GM12872 (cell line): ENCODE measurements at regions not wholly inside any gene's neighbourhood (a gene's known extent, or its start where the extent isn't known, plus 50 kb on each side); places are given as distances from the start of the nearest gene placed in this dataset.

ENCODE experiments used
- CTCF ChIP-seq: IDR thresholded peaks from 3 replicates; pipeline ENCODE4 v1.5.1; 2011; ENCODE audit warnings: low read depth, mild to moderate bottlenecking, low read length, moderate library complexity; ENCODE audit not compliant: insufficient read depth

- TF ChIP-seq CTCF: no peak
Observed at GRCh38 chr14:36068777-36069534, 107.6 kb downstream of the PTCSC3 start.

GRCh38 chr14:36067428-36068187 lies 108.9 kb downstream of the PTCSC3 start:
- TF ChIP-seq CTCF: no peak

GRCh38 chr14:36066636-36067035 lies 109.9 kb downstream of the PTCSC3 start:
- TF ChIP-seq CTCF: no peak

- no peak for TF ChIP-seq CTCF
Observed at GRCh38 chr14:36065831-36066230, 110.7 kb downstream of the PTCSC3 start.

GRCh38 chr14:36059531-36059930 lies 117.0 kb downstream of the PTCSC3 start:
- TF ChIP-seq CTCF: no peak

GRCh38 chr14:36057452-36058116 lies 118.9 kb downstream of the PTCSC3 start:
- TF ChIP-seq CTCF: no peak

- TF ChIP-seq CTCF: no peak
Observed at GRCh38 chr14:36056845-36057244, 119.7 kb downstream of the PTCSC3 start.
